Left renal pelvis (tissue), 4 donors: ENCODE measurements at regions not wholly inside any gene's neighbourhood (a gene's known extent, or its start where the extent isn't known, plus 50 kb on each side); places are given as distances from the start of the nearest gene placed in this dataset.
"Not testable (repeated sequence)": the region's sequence is repeated elsewhere in the genome, so short reads cannot be mapped to it uniquely, and the experiment has no call there.

Experiments used
- DNase-seq, 4 donors: peaks; one replicate each; pipeline ENCODE4 v3.0.0-alpha.2; 2013; ENCODE audit warnings: low read depth in 4 of 4, low spot score in 3 of 4

DNA sequence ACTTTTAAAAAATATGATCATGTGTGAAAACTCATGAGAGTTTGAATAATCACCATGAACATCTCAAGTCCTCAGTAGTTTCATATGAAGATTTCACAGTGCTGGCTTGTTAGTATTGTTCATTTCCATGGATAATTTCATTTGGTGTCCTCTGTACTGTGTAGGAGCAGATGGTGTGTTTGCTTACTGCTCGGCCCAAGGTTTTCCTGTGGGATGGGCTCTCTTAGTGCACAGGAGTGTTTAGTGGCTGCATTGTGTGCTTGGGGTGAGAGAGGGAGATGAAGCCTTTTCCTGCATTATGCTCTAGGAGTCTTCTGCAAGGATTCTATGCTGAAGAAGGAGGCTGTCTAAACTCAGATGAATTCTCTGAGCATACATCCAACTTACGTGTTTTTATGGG, 270.6 kb downstream of the SOCS6 start:
- no peak for DNase-seq

GRCh38 chr18:70558371-70558770, 269.5 kb downstream of the SOCS6 start:
- DNase-seq = no peak

DNA sequence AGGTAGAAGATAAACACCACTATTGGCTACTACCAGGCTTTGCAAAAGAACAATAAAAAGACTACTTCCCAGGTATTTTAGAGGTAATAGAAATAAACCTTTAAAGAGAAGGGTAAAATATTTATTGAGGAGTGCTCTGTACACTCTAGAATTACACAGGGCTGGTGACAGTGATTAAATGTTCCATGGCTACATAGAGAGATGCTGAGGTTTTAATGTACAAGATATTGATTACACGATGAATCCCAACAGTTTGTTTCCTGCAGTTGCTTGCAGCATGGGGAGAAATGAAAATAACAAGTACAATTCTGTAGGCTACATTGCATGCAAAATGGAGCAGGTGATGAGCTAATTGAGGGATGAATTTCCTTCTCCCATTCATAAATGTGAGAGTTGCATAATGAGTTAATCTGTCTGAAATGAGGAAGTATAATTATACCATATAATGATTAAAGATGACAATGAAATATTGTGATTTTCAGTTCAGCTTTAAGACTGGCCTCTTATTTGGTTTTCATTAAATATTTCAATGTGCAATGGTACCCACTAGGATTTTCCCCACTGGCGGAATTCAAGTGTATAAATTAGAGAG, 266.1 kb downstream of the SOCS6 start:
- no peak for DNase-seq

DNA sequence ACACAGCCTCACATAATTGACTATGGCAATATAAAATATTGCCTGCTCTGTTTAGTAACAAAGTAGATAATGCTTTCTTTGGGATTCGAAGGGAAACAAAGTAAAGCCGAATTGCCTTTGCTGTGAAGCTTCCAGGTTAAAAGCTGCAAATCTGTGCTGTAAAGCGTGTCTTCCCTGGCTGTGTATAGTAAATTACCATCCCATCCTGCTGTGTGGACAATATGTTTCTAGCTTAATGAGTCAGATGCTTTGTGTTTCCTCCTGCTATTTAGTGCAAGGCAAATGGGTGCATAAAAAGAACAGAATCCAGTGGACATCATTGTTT, 265.1 kb downstream of the SOCS6 start:
- DNase-seq = no peak

GRCh38 chr18:70553245-70553935, 264.5 kb downstream of the SOCS6 start:
- no peak for DNase-seq

DNA sequence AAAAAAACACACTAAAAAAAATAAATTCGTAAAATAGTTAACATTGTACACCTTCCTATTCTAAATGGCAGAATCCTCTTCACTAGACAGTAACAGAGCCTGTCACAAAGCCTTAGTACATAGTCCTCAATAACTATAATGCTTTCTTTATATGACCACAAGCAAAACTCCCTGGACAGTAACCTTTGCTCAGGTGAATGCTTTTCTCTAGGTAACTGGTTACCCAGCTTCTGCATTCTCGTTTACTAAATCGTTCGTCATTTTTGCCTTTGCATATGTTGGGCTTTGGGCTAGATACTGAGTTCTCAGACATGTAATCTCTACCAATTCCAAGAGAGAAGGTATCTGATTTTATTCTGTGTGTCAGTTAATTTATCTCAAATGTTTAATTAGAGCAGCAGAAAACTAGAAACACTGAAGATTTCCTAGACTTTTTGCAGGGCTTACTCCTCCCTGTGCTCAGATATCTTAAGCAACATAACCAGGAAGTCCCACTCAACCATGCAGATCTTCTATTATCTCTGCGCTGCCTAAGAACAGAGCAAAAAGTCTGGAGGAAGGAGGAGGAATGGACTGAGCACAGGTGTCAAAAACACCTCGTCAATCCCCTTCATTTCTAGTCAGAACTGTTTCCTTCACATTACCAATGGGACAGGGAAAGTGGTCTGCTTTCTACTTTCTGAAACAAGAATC, 247.7 kb downstream of the SOCS6 start:
- no peak for DNase-seq

DNA sequence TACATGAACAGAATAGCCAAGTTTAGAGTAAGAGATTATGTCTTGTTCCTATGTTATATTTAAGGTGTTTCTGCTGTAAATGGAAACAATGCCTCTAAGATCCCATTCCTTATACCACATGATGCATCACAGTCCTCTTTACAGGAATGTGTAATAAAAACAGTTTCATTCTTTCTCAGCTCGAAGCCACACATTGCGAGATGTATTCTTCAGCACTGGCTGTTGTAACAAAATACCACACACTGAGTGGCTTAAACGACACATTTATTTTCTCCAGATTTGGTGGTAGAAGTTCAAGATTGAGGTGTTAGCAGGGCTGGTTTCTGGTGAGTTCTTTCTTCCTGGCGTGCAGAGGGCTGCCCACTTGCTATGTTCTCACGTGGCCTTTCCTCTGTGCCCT, 246.2 kb downstream of the SOCS6 start:
- DNase-seq = no peak

DNA sequence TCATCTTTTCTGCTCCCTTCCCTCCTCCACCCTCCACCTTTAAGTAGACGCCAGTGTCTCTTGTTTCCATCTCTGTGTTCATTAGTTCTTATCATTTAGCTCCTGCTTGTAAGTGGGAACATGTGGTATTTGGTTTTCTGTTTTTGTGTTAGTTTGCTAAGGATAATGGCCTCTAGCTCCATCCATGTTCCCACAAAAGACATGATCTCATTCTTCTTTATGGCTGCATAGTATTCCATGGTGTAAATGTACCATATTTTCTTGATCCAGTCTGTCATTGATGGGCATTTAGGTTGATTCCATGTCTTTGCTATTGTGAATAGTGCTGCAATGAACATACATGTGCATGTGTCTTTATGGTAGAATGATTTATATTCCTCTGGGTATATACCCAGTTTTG, 236.5 kb downstream of the SOCS6 start:
- DNase-seq = not testable (repeated sequence)

- no peak for DNase-seq
These were observed 234.9 kb downstream of the SOCS6 start for GRCh38 chr18:70523792-70524182.

DNA sequence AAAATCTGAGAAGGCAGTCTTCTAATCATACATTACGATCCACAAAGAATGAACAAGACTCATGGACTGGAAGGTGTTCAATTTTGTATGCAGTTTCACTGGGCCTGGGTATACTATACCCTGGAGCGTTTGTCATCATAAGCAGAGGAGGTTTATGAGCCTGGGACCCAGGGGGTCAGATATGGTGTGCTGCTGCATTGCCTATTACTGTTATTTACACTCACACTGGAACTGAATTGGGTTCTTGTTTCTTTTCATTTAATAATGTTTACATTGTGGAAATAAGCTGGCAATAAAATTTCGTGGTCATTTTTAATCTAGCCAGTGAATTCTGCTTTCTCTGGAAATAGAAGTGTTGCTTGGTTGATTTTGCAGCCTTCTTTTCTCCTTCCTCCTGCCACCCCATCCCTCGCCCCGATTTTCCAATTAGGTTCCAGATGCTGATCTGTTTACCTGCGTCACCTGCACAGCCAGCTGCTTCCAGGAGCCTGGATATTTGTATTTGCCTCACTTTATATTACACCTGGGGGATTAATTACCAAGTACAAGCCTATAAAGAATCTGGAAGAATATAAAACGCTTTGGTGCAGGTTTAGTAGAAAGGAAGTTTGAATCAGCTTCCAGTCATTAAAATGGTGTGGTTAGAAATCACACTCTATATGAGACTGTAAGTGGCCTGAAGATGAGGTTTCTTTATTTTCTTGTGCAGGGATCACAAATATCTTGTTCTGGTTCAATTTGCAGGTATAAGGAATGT, 234.4 kb downstream of the SOCS6 start:
- DNase-seq = no peak

DNA sequence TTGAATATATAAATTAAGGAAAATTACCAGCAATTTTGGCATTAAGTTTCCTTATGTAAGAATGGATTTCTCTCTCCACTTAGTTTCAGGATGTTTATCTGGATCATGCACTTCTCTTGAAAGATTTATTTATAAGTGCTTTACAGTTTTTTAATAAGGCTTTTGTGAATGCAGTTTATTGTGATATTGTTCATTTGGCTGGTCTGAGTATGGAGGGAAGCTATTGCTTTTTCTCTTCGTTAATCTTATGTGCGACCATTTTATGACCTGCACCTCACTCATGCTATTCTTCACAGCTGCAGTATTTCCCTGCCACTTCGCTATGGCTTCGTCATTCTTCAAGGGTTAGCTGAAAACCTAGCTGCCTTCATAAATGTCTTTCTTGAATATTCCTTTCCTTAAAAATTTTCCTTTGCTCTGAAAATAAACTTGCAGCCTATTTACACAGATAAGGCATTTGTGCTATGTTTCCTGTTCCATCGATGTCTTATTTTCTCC, 233.4 kb downstream of the SOCS6 start:
- DNase-seq = no peak

GRCh38 chr18:70520867-70521266, 232.0 kb downstream of the SOCS6 start:
- no peak for DNase-seq

- no peak for DNase-seq
These were observed 224.8 kb downstream of the SOCS6 start for GRCh38 chr18:70513502-70514171.

DNA sequence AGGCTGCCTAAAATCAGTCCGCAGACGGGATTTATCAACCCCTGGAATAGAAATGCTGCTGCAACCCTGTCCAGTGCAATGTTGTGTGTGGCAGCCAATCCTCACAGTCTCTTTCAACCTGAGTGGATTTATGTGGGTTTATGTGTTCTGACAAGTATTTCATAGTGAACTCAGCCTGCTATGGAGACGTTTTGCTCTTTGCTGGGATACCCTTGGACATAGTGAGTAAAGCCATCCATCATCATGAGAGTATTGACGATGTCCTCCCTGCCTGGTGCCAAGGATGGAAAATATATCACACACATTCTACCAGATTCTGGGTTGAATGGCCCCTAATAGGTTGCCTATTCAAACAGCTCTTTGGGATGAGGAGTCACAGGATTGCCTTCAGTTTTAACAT, 219.1 kb downstream of the SOCS6 start:
- no peak for DNase-seq

GRCh38 chr18:70506511-70506910, 217.7 kb downstream of the SOCS6 start:
- no peak for DNase-seq

- DNase-seq = no peak
These were observed 214.2 kb downstream of the SOCS6 start for GRCh38 chr18:70503060-70503459.

- no peak for DNase-seq
These were observed 212.5 kb downstream of the SOCS6 start for GRCh38 chr18:70501358-70501757.

GRCh38 chr18:70500748-70501147, 211.9 kb downstream of the SOCS6 start:
- no peak for DNase-seq

- no peak for DNase-seq
These were observed 210.4 kb downstream of the SOCS6 start for GRCh38 chr18:70499218-70499691.

DNA sequence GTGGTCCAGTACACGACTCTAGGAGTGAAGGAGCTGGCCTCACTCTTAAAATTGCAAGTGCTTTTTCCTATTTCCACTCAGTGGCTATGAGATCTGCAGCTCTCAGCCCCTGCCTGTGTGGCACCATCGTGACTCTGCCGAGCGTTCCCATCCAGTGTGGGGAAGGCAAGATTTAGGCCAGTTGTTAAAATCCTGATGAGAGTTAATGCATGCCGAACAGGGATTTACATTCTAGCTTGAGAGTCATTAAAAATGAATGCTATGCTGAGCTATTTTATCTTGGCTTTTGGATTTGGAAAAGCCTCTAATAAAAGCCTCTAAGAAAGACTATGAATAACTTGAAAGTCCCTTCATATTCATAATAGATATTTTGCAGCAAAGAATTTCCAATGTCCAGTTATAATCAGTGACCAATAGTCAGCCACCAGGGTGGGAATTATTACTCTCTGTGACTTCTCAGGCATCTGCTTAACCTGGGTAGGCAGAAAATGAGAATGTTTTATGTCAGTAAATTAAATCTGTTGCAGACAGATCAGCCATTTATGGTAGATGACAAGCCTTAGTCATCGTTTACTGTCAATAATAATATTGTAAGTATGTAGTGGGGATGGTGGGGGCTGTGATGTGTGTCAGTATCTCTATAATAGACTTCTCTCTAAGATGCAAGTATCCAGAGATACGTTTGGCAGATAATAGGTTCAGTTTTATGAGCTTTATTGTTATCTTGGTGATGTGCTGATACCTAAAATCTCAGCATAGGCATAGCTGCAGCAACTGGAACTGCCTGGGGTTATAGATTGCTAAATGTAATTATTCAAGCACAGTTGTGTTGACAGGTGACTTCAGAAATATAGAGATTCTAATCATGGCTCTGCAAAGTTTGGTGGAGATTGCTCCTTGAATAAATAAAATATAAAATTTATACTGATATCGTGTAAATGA, 207.8 kb downstream of the SOCS6 start:
- DNase-seq = no peak
